AG04450 (cell line): ENCODE measurements at regions not wholly inside any gene's neighbourhood (a gene's known extent, or its start where the extent isn't known, plus 50 kb on each side); places are given as distances from the start of the nearest gene placed in this dataset.

Source experiments
- CTCF ChIA-PET: fragments of 300-600, 350-600 bp; formaldehyde crosslinking; extraction: SDS; loops from one replicate; lab custom pipeline; 2022; ENCODE audit warnings: antibody characterized with exemption, inconsistent platforms; lab: Charles Lee
- POLR2A ChIA-PET: fragments of 350-600 bp; formaldehyde crosslinking; extraction: SDS; loops from one replicate; lab custom pipeline; 2021; ENCODE audit warnings: antibody characterized with exemption, inconsistent platforms; lab: Yijun Ruan, JAX
- DNase-seq: peaks from one replicate; pipeline ENCODE4 v3.0.0-alpha.2; 2011; ENCODE audit warnings: low read depth, low spot score
- H3K27ac ChIP-seq: one replicate; pipeline ENCODE4 v1.5.1; 2012; ENCODE audit warnings: low read depth, low read length, control low read depth
- H3K27me3 ChIP-seq: one replicate; pipeline ENCODE4 v1.6.0; 2012; ENCODE audit warnings: low read length; ENCODE audit not compliant: control insufficient read depth, insufficient read depth
- H3K4me3 ChIP-seq: 2 replicates; pipeline ENCODE4 v1.5.1; 2011; ENCODE audit warnings: mild to moderate bottlenecking, low read depth, low read length, control low read depth
- H3K9me3 ChIP-seq: 2 replicates; pipeline ENCODE4 v1.5.1; 2012; ENCODE audit warnings: low read length; ENCODE audit not compliant: control insufficient read depth, insufficient read depth
- CTCF ChIP-seq: IDR thresholded peaks from 2 replicates; pipeline ENCODE4 v1.5.1; 2011; ENCODE audit warnings: low read depth, low read length, control low read depth, inconsistent platforms

DNA sequence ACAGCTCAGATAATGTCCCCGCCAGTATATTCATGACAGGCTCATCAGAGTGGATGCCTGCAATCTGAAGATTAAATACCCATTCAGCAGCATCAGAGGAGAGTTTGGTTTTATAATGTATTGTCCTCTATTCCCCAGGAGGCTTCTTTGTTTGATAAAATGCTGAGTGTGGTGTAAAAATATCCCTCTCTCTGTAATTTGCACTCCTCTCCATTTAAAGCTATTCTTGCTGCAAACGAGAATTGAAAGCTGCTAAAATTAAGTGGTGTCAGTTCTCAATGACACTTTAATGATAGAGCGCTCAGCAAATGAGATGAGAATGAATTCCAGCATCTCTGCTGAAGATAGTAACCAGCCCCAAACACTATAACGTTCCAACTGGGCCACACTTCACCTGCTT is 205.7 kb upstream of the RRP15 start:
- Histone ChIP-seq H3K9me3 (no peaks in the 10 kb centered on the region), H3K4me3 (no peak overlapping the region), H3K27ac (no peak overlapping the region), H3K27me3 (no peaks in the 10 kb centered on the region)
- CTCF ChIA-PET, result no interaction called here
- no peak for DNase-seq
- POLR2A ChIA-PET, result no interaction called here
- TF ChIP-seq CTCF, result no peak

DNA sequence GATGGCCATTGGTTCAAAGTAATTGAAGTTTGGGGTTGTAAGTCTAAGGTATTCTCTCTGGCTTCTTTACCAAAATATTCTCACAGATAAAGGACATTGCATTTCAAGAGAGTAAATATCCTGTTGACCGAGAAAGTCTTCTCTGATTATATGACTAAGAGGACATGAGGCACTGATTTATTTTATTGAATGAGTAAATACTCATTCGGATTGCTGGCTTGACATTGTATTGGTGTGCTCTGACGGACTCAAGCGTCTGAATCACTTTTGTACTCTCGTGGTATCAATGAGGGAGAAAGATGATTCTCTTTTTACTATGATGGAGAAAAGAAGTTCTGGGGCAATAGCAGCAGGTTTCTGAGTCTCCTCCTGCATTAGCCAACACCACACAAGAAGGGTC is 205.3 kb upstream of the RRP15 start:
- CTCF ChIA-PET, result no interaction called here
- POLR2A ChIA-PET, result no interaction called here
- Histone ChIP-seq H3K4me3 (no peak overlapping the region), H3K27me3 (no peaks in the 10 kb centered on the region), H3K9me3 (no peaks in the 10 kb centered on the region), H3K27ac (no peak overlapping the region)
- DNase-seq, result no peak
- no peak for TF ChIP-seq CTCF

DNA sequence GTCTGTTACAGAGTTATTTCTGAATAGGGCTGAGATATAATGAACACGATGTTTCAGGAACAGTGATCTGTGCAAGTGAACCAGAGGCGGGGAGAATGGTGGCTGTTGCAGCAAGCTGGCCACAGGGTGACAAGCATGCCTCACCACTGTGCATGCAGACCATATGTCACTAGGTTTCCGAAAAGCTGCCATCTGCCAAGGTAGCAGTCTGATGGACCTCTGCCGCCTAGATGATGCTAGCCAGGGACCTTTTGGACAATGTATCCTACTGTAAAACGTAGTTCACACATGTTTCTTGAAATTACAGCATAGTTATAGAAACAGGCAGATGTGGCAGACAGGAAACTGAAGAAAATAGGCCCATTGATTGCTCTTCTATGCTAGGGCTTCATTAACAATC is 204.2 kb upstream of the RRP15 start:
- ChIA-PET CTCF (no interaction called here), POLR2A (no interaction called here)
- Histone ChIP-seq H3K4me3 (no peak overlapping the region), H3K27ac (no peak overlapping the region), H3K9me3 (no peaks in the 10 kb centered on the region), H3K27me3 (no peaks in the 10 kb centered on the region)
- no peak for DNase-seq
- TF ChIP-seq CTCF, result no peak

- Histone ChIP-seq H3K4me3 (no peak overlapping the region), H3K27me3 (no peaks in the 10 kb centered on the region), H3K9me3 (no peaks in the 10 kb centered on the region), H3K27ac (no peak overlapping the region)
- ChIA-PET CTCF (no interaction called here), POLR2A (no interaction called here)
- DNase-seq, result no peak
- no peak for TF ChIP-seq CTCF
Measured at GRCh38 chr1:218081358-218081757, 203.7 kb upstream of the RRP15 start.

DNA sequence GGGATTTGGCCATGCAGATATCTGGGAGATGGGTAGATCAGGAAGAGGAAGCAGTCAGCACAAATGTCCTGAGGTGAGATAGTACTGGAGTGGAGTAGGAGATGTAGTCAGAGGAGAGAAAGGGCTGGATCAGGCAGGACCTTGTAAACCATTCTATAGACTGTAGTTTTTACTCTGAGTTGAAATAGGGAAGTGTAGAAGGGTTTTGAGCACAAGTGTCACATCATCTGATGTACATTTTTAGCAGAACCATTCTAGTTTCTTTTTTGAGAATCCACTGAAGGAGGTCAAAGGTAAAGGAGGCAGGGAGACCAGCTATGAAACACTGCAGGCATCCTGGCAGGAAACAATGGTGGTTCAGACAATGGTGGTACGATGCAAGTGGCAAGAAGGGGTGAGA is 194.6 kb upstream of the RRP15 start:
- no peaks in the 10 kb centered on the region for H3K9me3 ChIP-seq
- H3K27ac ChIP-seq, result no peak overlapping the region
- CTCF ChIA-PET, result no interaction called here
- H3K27me3 ChIP-seq, result no peaks in the 10 kb centered on the region
- POLR2A ChIA-PET, result no interaction called here
- no peak overlapping the region for H3K4me3 ChIP-seq
- no peak for TF ChIP-seq CTCF
- DNase-seq, result no peak
